ENCODE measurements at regions not wholly inside any gene's neighbourhood (a gene's known extent, or its start where the extent isn't known, plus 50 kb on each side); places are given as distances from the start of the nearest gene placed in this dataset.

DNA sequence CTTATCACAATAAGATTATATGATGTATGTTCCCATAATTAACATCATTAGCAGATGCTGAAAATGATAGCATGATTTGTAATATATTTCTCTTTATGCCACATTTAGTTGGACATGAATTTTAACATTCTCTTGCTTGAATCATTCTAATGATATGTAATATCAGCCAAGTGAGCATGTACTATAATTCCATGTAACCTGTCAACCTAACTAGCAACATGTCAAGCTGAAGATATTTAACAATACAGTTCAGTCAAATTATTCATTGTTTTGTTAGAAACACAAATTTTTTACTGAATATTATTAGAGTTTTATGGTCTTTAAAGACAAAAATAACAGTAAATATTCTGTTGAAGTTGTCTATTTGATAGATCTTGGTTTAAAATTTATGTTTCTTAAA, 920.4 kb upstream of the PCDH10 start:
- in situ Hi-C loops (cut with MboI; ENCODE audit: low pct_unique_long_range_greater_than_20kb, low sequenced_read_pairs) = no loop called here
- no peak for DNase-seq

DNA sequence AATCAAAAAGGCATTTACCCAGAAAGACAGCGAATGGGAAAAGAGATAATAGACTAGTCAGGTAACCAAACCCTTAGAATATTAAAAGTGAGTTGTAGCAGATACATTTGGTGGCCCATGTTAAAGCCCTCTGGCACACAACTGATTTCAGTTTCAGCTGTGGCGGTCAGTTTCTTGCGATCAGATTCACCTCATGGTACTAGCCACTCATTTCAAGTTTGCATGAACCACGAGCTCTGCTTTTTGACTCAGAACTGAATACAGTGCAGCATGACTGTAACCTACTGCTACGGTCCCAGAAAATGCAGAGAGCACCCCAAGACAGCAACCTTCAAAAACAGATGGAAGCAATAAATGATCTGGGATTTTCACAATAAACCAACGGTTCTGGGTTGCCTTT, 919.1 kb upstream of the PCDH10 start:
- DNase-seq = no peak
- in situ Hi-C loops (cut with MboI; ENCODE audit: low pct_unique_long_range_greater_than_20kb, low sequenced_read_pairs) = no loop called here

DNA sequence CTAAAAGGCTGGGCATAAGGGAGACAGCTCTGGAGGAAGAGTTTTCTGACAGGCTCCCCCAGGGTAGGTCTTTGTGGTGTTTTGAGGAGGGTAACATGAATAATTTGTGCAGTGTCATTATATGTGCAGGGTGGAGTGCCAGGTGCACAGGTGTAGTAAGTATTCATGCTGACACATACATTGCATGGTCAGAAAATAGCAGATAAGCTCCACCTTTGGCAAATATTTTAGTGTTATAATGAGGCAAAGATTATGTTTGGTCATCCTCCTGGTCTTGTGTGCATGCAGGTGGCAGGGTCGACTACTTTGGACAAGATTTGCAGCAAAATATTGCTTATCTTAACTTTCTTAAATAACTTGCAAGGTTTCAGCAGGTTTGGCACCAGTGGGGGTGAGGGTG, 910.4 kb upstream of the PCDH10 start:
- DNase-seq = no peak
- in situ Hi-C loops (cut with MboI; ENCODE audit: low pct_unique_long_range_greater_than_20kb, low sequenced_read_pairs) = no loop called here

DNA sequence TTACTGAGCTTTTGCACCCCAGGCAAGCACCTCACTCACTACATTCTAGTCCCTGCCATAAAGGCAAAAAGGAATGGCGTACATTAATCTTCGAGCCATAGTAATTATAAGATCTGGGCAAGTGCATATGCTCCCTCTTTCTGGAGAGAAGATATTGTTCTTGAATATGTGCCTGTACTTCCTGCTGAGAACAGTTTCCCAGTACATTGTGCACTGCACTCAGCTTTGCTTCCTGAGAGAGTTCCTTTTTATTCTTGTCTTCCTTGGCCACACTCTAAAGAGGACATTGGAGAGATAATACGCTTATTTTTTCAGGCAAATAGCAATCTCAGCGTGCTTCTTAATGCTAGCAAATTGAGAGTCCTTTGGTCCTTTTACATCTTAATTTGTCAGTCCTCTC, 909.0 kb upstream of the PCDH10 start:
- DNase-seq = no peak
- in situ Hi-C loops (cut with MboI; ENCODE audit: low pct_unique_long_range_greater_than_20kb, low sequenced_read_pairs) = no loop called here

DNA sequence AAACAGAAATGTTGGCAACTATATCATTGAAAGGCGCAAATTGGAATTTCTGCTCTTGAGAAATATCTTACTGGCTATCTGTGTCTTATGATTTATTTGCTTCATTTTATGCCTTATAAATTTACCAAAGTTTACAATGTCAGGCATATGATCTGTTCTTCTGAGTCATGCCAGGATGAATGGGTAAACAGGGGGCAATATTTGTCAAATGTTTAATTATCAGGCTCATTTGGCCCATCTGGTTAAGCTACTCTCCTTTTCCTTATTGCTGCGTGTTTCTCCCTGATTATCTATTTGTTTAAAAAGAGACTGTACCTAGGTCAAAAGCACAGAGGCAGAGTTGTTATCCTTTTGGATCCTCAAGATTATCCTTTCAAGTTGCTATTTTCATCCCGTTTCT, 903.8 kb upstream of the PCDH10 start:
- no peak for DNase-seq
- in situ Hi-C loops (cut with MboI; ENCODE audit: low pct_unique_long_range_greater_than_20kb, low sequenced_read_pairs) = no loop called here

DNA sequence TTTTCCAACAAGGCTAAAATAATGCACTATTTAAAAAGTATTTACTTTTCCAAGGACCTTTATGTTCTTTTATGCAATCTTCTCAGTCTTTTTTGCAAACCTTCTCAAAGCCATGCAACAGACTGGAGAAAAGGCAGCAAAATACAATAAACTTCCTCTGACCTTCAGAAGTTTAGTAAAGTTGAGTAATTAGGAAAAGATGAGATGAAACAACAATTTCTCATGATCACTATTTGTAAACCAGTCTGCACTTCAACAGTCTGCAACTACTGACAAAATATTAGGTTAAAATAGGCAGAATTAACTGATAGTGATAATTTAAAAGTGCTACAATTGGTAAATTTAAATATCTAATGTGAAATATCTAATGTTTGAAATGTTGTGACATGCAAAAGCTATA, 884.9 kb upstream of the PCDH10 start:
- in situ Hi-C loops (cut with MboI; ENCODE audit: low pct_unique_long_range_greater_than_20kb, low sequenced_read_pairs) = no loop called here
- no peak for DNase-seq

DNA sequence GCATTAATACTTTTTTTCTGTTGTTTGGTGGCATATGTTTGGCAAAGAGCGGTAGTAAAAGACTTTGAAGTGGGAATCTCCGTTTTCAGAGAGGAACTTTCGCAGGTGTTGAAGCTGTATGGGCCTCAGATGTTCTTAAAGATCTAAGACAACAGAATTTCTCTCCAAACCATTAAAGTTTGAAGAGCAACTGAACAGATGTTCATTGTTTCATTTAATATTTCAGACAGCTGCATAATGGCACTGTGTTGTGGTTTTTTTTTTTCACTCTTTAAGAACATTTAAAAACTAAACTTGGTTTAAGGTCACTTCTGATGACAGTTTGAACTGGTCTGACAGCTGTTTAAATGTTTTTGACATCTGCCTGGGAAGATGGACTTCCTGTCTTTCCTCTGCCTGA, 882.7 kb upstream of the PCDH10 start:
- in situ Hi-C loops (cut with MboI; ENCODE audit: low pct_unique_long_range_greater_than_20kb, low sequenced_read_pairs) = no loop called here
- DNase-seq = no peak

DNA sequence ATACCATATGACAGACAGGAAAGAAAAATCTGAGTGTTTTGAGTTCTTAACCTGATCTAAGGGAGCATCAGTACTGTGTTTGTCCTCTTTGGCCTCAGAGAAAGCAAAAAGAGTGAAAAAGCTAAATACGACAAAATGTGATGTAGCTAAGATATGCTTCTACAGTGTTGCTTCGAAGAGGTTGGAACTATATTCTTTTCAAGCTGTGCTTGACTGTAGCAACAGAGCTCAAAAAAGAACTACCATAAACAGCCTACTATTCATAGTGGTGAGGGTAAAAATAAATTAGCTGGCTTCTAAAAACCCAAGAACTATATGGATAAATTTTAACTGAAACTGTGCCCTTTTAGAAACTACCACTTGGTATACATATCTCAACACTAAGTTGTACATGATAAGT, 881.8 kb upstream of the PCDH10 start:
- no peak for DNase-seq
- in situ Hi-C loops (cut with MboI; ENCODE audit: low pct_unique_long_range_greater_than_20kb, low sequenced_read_pairs) = no loop called here

DNA sequence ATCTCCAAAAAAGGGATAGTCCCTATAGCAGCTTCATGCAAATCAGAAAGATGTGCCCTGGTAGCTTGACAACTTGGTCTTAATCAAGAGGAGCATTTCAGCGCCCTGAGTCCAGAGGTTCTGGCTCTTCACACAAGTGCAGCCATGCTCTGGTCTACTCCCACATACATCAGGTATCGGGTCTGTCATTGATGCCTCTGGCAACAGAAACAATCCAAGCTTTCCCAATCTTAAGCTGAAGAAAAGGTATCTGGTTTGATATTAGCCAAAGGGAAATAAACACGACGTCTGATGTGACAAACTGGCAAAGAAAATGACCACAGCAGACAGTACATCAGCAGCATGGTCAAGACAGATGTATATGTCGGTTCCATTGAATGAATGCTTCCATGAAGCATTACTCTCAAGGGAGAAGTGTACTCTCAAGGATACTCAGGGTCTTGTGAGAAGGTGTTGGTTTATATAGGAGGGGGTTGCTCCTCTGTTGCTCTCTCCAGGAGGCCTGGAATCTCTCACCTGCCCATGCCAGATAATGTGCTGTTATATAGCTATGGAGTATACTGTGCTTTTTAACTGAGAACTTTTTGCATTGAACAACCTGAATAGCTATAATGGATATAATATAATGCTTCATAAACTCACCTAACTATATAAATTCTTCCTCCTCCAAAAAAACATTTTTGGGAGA, 879.6 kb upstream of the PCDH10 start:
- DNase-seq = no peak
- in situ Hi-C loops (cut with MboI; ENCODE audit: low pct_unique_long_range_greater_than_20kb, low sequenced_read_pairs) = no loop called here

DNA sequence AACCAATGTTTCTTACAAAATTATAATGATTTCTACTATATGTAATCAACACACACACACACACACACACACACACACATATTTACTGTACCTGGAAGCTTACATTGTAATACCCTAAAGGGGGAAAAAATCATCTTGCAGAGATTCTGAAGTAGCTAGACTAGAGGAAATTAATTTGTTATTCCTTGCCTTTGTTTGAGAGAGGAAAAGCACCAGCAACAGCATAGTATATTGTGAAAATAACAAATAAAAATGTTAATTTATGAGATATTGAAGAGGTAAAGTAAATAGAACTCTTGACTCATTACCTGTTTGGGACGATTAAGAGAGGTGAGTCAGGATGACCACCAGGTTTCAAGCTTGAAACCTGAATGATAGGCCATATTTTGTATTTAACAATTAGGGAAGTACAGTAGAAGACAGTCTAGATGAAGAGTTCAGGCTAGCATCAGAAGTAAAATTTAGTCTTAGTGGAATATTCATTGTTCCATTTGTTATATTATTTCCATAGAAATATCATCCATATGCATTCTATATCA, 873.4 kb upstream of the PCDH10 start:
- no peak for DNase-seq
- in situ Hi-C loops (cut with MboI; ENCODE audit: low pct_unique_long_range_greater_than_20kb, low sequenced_read_pairs) = no loop called here

DNA sequence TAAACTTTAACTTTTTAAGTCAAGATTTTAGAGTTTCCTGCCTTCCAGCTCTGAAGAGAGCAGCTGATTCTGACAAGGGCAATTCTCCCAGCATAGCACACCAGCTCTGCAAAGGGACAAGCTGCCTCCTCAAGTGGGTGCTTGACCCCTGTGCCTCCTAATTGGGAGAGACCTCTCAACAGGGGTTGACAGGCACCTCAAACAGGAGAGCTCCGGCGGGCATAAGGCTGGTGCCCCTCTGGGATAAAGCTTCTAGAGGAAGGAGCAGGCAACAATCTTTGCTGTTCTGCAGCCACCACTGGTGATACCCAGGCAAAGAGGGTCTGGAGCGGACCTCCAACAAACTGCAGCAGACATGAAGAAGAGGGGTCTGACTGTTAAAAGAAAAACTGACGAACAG, 872.9 kb upstream of the PCDH10 start:
- in situ Hi-C loops (cut with MboI; ENCODE audit: low pct_unique_long_range_greater_than_20kb, low sequenced_read_pairs) = no loop called here
- DNase-seq = no peak

DNA sequence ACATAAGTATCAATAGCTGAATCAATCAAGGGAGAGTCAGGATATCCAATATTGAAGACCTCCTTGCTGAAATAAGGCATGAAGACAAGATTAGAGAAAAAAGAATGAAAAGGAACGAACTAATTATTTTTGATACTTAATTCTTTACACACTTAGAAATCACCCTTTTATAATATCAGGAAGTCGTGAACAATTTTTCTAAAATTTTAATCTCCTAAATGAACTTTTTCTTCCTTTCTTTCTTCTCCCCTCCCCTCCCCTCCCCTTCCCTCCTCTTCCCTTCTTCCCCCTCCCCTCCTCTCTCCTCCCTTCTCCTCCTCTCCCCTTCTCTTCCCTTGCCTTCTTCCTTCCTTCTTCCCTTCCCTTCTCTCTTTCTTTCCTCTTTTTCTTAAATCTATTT, 872.1 kb upstream of the PCDH10 start:
- no peak for DNase-seq
- in situ Hi-C loops (cut with MboI; ENCODE audit: low pct_unique_long_range_greater_than_20kb, low sequenced_read_pairs) = no loop called here

DNA sequence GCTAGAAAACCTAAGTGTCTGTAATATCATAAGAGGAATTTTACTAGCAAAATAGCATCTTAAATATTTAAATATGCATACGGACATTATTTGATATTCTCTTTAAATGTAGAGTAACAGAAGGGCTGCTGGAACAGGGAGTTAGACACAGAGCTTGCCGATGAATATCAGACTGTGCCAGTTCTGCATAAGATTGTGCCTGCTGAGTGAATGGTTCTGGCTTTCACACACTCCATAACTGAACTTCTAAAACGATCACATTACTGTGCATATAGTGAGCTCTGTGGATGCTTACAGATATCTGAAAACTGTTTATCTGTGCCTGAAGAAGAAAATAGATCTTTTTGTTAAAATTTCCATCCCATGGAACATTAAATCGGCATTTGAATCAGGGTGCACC, 867.4 kb upstream of the PCDH10 start:
- DNase-seq = no peak
- in situ Hi-C loops (cut with MboI; ENCODE audit: low pct_unique_long_range_greater_than_20kb, low sequenced_read_pairs) = no loop called here

DNA sequence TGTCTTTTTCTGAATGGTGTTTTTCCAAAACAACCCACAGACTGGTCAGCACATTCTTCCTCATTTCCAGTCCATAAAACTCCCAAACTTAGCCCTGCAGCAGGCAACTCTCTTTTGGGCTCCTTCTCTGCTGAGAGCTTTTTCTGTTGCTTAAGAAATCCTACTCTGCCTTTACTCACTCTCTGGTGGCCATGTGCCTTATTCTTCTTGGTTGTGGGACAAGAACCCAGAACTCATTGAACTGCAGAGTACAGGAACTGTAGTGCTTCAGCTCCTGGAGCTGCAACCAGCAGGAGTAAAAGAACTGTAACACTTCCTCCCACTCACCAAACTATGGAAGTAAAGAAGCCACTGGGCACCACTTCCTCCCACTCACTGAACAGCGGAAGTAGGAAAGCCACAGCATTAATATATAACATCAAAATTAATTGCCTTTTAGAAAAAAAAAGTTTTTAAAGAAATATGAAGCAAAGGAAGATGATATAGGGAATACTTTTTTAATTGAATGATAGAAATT, 864.1 kb upstream of the PCDH10 start:
- in situ Hi-C loops (cut with MboI; ENCODE audit: low pct_unique_long_range_greater_than_20kb, low sequenced_read_pairs) = no loop called here
- peak; percentile 2 for DNase-seq

DNA sequence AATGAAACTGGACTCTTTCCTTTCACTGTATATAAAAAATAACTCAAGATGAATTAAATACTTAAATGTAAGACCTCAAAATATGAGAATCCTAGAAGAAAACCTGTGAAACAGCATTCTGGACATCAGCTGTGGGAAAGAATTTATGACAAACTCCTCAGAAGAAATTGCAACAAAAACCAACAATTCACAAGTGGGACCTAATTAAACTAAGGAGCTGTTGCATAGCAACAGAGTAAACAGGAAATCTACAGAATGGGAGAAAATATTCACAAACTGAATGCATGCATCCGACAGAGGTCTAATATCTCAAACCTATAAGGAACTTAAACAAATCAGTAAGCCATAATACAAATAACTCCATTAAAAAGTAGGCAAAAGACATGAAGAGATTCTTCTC, 851.7 kb upstream of the PCDH10 start:
- no peak for DNase-seq
- in situ Hi-C loops (cut with MboI; ENCODE audit: low pct_unique_long_range_greater_than_20kb, low sequenced_read_pairs) = no loop called here

DNA sequence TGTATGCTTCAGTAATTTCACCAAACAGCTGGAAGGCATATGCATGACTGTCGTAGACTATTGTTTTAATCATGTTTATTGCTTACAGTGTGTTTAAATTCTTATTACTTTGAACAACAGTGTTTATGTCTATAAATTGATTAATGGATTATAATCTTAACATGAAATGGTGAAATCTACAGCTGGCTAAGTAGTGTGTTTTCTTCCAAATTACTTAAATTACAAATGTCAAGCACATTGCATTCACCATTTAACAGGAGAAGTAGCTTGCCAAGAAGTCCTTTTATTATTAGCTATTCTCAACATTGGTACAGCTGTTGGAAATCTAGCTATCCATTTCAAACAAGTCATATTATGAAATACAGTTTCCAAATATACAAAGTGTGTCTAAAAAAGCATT, 849.3 kb upstream of the PCDH10 start:
- in situ Hi-C loops (cut with MboI; ENCODE audit: low pct_unique_long_range_greater_than_20kb, low sequenced_read_pairs) = no loop called here

DNA sequence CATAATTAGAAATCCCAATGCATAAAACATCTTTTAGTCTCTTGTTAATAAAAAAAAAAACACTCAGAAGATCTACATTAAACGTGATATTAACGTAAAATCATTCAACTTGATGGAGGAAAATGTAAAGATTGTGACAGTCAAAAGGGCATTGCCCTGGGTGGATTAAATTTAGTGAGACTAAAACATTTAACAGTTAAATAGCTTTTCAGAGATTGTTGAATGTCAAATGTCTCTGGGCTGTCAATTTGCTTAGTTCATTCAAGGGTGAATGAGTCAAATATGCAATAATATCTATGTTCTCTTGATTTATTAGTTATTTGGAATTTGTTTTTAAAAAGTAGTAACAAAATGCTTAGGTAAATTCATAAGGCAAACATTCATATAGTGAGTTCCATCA, 836.6 kb upstream of the PCDH10 start:
- DNase-seq = no peak
- in situ Hi-C loops (cut with MboI; ENCODE audit: low pct_unique_long_range_greater_than_20kb, low sequenced_read_pairs) = no loop called here

More for the DNA sequence above, 849.3 kb upstream of the PCDH10 start:
- DNase-seq = no peak

DNA sequence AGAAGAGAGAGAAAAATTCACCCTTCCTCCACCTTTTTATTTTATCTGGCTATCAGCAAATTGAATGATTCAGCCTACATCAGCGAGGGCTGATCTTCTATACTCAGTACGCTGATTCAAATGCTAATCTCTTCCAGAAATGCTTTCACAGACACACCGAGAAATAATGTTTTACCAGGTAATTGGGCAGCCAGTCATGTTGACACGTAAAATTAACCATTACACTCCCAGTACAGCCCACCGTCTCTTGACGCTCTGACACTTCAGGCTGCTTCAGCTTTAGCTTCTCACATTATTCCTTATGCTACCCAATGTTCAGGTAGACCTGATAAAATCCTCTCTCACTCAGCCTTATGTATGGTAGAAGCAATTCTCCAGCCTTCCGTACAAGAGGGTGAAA, 835.2 kb upstream of the PCDH10 start:
- in situ Hi-C loops (cut with MboI; ENCODE audit: low pct_unique_long_range_greater_than_20kb, low sequenced_read_pairs) = no loop called here
- DNase-seq = no peak

DNA sequence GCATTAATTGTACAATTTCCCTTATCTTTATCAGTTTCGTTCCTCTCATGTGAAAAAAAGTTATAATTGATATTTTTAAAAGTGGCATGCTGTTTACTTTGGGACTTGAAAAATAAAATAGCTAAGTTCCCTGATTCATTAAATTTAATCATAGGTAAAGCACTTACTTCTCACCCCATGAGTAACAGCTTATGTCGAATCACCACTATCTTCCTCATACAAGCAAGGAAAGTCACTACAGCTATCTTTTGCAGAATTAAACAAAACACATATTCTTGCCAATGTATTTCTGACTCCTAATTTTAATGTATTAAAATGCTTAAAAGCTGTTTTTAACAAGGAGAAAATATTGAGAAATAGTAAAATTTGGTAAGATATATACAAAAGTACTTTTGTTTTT, 832.4 kb upstream of the PCDH10 start:
- in situ Hi-C loops (cut with MboI; ENCODE audit: low pct_unique_long_range_greater_than_20kb, low sequenced_read_pairs) = no loop called here
- DNase-seq = no peak

DNA sequence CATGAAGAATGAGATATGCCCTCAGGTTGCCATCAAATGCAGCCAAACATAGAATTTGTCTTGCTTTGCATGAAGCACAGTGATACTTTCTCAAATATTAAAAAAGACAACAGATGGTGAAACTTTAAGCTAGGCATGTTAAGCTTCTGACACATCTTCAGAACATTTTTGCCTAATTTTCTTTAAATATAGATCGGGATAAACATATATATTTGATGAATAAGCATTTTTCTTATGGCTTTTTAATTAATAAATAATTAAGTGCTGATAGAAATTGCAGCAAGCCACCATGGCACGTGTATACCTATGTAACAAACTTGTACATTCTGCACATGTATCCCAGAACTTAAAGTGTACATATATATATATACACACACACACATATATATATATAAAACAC, 831.2 kb upstream of the PCDH10 start:
- no peak for DNase-seq
- in situ Hi-C loops (cut with MboI; ENCODE audit: low pct_unique_long_range_greater_than_20kb, low sequenced_read_pairs) = no loop called here

DNA sequence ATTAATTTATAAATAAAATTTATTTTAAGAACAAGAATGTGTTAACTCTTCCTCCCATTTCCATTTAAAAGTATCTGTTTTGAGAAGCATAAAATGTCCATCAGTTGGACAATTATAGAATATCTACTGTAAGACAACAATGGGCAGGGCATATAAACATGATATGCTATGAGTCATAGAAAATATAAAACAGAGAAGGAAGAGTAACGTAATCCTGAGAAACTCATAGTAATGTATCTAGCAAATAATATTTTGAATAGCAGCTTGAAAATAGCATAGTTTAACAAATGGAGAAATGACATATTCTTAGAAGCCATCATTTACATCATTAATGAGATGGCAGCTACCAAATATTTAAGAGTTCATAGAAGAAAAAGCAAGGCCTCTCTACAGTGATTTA, 820.3 kb upstream of the PCDH10 start:
- in situ Hi-C loops (cut with MboI; ENCODE audit: low pct_unique_long_range_greater_than_20kb, low sequenced_read_pairs) = no loop called here
- no peak for DNase-seq
